Hepatic stellate cell (primary cell): ENCODE measurements at regions not wholly inside any gene's neighbourhood (a gene's known extent, or its start where the extent isn't known, plus 50 kb on each side); places are given as distances from the start of the nearest gene placed in this dataset.
"Not testable (repeated sequence)": the region's sequence is repeated elsewhere in the genome, so short reads cannot be mapped to it uniquely, and the experiment has no call there.

Source experiments
- DNase-seq: peaks from one replicate; pipeline ENCODE4 v3.0.0; 2011; ENCODE audit warnings: low spot score

DNA sequence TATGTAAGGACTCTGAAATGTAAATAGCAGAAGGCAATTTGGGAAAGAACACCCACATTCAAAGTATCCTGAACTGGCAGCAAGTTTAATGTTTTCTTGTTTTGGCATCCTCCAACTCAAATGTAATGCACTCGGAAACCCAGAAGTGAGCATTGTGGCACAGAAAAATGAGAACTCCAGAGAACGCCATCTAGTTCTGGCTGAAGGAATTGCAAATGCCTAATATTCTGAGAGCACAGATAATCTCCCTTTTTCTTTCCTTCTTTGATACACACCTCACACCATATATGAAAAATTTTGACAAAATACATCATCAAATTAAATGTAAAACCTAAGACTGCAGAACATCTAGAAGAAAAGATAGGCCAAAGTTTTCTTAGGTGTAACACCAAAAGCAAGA lies 52.1 kb downstream of the PWWP3B start:
- DNase-seq, result no peak

GRCh38 chrX:106243376-106243775 lies 75.3 kb downstream of the PWWP3B start:
- no peak for DNase-seq

DNA sequence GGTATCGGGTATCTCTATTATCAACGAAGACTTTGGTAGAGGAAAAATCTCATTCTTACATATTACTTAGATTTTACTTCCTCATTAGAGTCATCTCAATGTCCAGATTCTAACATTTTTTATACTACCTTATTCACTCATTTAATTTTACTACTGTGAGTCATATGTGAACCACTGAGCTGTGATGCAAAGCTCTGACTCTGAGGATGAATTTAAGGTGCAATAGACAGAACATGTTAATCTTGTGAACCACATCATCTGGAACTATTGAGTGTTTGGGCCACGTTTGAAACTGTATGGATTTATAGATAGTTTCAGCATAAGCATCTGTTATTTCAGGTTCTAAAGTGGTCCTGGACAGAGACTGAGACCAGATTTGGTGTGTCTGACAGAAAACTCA lies 78.4 kb downstream of the PWWP3B start:
- no peak for DNase-seq

DNA sequence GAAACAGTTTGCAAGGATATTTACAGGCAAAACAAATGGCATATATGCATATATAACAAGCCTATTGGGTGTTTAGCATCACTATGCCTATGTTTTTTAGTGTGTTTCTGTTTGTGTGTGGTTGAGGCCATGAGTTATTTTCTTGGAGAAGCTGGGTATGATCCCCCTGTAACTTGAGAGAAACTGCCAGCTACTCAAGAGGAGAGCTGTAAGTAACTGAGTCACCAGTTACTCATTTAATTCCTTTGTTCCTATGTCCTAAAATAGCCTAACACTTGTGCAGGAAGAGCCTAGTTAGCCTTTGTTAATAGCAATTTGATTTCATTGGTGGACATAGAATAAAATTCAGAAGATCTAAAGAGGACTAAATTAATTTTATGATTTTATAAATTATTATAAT lies 79.1 kb downstream of the PWWP3B start:
- no peak for DNase-seq

GRCh38 chrX:106249706-106250379 lies 81.7 kb downstream of the PWWP3B start:
- no peak for DNase-seq

DNA sequence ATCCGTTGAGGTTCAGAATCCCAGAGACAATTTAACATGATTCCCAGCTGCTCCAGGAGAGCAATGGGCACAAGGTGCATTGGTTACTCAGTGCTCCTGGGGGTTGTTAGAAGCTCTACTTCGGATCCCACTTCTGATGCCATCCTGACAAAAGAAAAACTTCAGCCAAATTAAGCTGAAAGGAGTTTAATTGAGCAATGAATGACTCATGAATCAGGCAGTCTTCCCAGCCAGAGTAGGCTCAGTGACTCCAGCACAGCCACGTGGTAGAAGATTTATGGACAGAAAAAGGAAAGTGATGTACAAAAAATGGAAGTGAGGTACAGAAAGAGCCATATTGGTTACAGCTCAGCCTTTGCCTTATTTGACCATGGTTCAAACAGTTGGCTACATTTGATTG lies 95.7 kb downstream of the PWWP3B start:
- DNase-seq, result no peak

GRCh38 chrX:106273947-106274587 lies 106.0 kb downstream of the PWWP3B start:
- not testable (repeated sequence) for DNase-seq

DNA sequence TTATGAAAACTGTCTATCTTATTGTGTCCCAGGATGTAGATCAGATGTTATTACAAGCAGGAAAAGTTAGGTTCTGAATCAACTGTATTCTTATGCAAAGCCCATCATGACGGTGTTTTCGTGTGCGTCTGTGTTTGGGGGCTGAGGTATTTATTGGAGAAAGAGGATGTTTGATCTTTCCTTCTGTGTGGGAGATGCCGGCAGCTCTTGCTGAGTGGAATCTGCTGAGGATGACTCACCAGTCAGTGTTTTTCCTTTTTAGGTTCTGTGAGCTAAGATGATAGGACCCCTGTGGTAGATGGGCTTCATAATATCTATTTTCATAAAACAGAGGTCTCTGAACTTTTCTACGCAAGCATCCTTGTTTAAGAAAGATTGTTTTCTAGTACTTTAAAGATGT lies 107.1 kb downstream of the PWWP3B start:
- DNase-seq, result not testable (repeated sequence)

- DNase-seq, result no peak
Measured at GRCh38 chrX:106278951-106279350, 110.8 kb downstream of the PWWP3B start.

DNA sequence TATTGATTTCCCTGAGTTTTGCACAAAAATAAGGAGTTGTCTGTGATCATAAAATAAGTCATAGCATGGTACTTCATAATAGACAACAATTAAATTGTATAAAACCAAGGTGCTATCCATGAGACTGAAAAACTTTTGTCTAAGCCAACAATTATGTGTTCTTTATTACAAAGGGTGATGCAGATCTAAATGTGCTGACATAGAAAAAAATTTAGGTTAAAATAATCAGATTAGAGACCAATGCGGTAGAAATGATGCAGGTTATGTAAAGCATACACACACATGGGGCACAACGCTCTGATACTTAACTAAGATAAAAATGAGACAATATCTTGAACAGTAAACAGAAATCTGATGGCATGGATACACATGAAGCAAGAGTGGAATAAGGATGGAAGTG lies 113.3 kb downstream of the PWWP3B start:
- DNase-seq, result no peak

GRCh38 chrX:106283841-106284240 lies 115.7 kb downstream of the PWWP3B start:
- no peak for DNase-seq

DNA sequence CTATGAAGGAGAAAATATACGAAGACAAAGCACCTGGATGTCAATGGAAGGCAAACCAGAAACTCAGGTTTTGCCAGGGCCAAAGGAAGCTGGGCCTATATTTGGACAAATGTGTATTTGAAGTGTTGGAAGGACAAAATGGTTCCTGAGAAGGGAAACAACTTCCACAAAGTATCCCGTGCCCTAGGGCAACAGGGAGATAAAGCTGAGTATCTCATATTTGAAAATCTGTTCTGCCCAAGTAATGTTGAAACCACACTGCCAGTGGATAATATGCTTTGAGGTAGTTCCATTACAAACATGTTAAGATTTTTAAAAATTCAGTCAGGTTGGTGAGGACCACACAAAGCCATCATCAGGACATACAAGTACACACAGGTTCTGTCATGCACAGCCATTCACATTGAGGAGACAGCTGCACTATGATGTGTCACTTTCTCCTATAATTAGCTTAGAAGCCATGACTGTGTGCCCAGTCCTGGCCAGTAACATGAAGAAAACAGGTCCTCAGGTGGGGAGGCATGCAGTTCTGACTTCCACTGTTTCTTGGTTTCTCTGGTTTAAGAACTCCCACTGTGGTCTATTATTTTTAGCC lies 116.4 kb downstream of the PWWP3B start:
- no peak for DNase-seq

- no peak for DNase-seq
Measured at GRCh38 chrX:106286053-106286650, 118.0 kb downstream of the PWWP3B start.

DNA sequence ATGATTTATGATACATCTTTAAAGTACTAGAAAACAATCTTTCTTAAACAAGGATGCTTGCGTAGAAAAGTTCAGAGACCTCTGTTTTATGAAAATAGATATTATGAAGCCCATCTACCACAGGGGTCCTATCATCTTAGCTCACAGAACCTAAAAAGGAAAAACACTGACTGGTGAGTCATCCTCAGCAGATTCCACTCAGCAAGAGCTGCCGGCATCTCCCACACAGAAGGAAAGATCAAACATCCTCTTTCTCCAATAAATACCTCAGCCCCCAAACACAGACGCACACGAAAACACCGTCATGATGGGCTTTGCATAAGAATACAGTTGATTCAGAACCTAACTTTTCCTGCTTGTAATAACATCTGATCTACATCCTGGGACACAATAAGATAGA lies 122.7 kb downstream of the PWWP3B start:
- DNase-seq, result not testable (repeated sequence)

DNA sequence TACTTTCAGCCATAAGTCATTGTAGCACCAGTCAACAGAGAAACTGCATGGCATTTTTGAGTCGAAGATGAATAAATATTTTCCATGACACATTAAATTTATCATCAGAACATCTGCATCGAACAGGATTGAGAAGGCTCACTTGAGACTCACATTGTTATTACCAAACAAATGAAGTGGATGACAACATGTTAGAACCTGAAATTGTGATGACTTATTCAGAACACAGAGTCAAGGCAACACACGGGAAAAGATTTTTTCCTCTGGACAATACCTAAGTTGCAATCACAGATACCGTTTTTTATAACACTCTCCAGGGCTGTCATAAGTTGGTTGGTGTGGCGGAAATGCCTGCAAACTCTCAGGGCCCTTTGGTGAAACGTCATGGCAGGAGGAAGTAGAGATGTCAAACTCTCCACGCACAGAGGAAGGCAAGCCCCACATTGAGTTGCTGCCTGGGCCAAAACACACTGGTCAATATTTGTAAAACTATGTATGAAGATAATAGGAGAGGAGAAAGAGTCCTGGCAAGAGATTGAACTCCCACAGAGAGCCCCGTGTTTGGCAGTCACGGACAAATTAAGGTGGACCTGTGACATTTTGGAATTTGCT lies 123.8 kb downstream of the PWWP3B start:
- DNase-seq, result not testable (repeated sequence)

DNA sequence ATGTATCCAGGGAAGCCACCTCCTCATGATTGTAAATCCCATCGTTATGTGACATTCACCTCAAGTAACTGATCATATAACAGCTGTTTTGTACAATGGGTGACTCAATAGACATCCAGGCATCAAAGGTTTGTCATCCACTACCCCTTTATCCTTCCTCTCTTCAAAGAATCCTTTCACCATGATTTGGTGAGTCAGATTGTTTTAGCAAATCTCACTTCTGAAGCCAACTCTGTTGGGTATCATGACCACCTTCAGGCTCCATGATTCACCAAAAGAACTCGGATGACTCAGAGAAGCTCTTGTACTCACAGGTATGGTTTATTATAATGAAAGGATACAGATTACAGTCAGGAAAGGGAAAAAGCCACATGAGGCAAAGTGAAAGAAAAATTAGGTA lies 132.1 kb downstream of the PWWP3B start:
- DNase-seq, result no peak

GRCh38 chrX:106300656-106301055 lies 132.6 kb downstream of the PWWP3B start:
- no peak for DNase-seq

DNA sequence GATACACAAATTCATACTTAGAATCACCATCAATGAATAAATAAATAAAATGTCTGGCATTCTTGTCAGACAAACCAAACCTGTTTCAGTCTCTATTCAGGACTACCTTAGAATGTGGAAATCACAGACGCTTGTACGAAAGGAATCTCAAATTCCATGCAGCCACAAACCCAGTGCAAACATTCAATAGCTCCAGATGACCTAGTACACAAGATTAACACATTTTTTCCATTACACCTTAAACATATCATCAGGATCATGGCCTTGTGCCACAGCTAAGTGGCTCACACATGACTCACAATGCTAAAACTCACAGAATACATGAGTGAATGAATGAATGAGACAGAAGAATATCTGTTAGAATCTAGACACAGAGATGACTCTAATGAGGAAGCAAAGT lies 134.2 kb downstream of the PWWP3B start:
- no peak for DNase-seq

DNA sequence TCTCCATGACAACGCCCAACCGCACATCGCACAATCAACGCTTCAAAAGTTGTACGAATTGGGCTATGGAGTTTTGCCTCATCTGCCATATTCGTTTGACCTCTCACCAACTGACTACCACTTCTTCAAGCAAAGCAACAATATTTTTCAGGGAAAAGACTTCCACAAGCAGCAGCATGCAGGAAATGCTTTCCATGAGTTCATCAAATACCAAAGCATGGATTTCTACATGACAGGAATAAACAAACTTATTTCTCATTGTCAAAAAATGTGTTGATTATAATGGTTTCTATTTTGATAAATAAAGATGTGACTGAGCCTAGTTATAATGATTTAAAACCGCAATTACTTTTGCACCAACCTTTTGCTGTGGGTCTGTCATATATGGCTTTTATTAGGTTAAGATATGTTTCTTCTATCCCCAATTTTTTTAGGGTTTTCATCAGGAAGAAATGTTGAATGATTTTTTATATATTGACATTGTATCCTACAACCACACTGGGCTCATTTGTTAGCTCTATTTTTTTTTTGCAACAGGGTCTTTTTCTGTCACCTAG lies 138.4 kb downstream of the PWWP3B start:
- no peak for DNase-seq

- DNase-seq, result no peak
Measured at GRCh38 chrX:106323357-106323756, 155.3 kb downstream of the PWWP3B start.

- no peak for DNase-seq
Measured at GRCh38 chrX:106331606-106332005, 163.5 kb downstream of the PWWP3B start.

GRCh38 chrX:106341823-106342222 lies 173.7 kb downstream of the PWWP3B start:
- DNase-seq, result no peak
